ENCODE measurements at regions not wholly inside any gene's neighbourhood (a gene's known extent, or its start where the extent isn't known, plus 50 kb on each side); places are given as distances from the start of the nearest gene placed in this dataset.

GRCh38 chr11:129265125-129265788, 73.1 kb upstream of the ARHGAP32 start:
- H3K9me1 ChIP-seq (ENCODE audit: control insufficient read depth, extremely low read depth, insufficient read depth, low read length): no peaks in the 10 kb centered on the region
- peaks cover 15% of the 10 kb centered on the region for H3K79me2 ChIP-seq (ENCODE audit: control insufficient read depth, insufficient read depth, low read length)
- H3K27me3 ChIP-seq (ENCODE audit: control insufficient read depth, extremely low read depth, insufficient read depth, low read length): no peaks in the 10 kb centered on the region
- H4K20me1 ChIP-seq (ENCODE audit: control insufficient read depth, extremely low read depth, insufficient read depth, low read length): no peaks in the 10 kb centered on the region
- DNase-seq (ENCODE audit: low read depth, low spot score): no peak
- H3K4me2 ChIP-seq (ENCODE audit: control insufficient read depth, extremely low read depth, insufficient read depth, low read depth, low read length): no peak overlapping the region
- H2AFZ ChIP-seq (ENCODE audit: control insufficient read depth, low read length): no peak overlapping the region
- no peaks in the 10 kb centered on the region for H3K4me1 ChIP-seq (ENCODE audit: control insufficient read depth, extremely low read depth, insufficient read depth, low read length)
- dilution Hi-C loops (cut with MboI; ENCODE audit: extremely low pct_ligation_motif_present, low sequenced_read_pairs): no loop called here
- TF ChIP-seq CTCF (optimal IDR thresholded peaks at IDR 0.05 in 1 of 3, IDR thresholded peaks at IDR 0.05 in 1 of 3, conservative IDR thresholded peaks at IDR 0.05 in 1 of 3; ENCODE audit: extremely low read depth in 1 of 3, insufficient read depth in 2 of 3, low read length in 3 of 3): no peak
- no peak for TF ChIP-seq EZH2 (IDR thresholded peaks at IDR 0.05; ENCODE audit: low read length)
- H3K36me3 ChIP-seq (ENCODE audit: control insufficient read depth in 2 of 2, extremely low read depth in 1 of 2, insufficient read depth in 2 of 2, low read length in 2 of 2): peaks cover 0 to 6% of the 10 kb centered on the region in 2 experiments
- no peaks in the 10 kb centered on the region for H3K9me3 ChIP-seq (ENCODE audit: control insufficient read depth, low read depth, low read length)
- H3K4me3 ChIP-seq (ENCODE audit: control insufficient read depth in 2 of 3, extremely low read depth in 1 of 3, insufficient read depth in 2 of 3, low read depth in 1 of 3, low read length in 3 of 3): no peak overlapping the region
- no peak for FAIRE-seq
- no peak overlapping the region for H3K9ac ChIP-seq (ENCODE audit: control insufficient read depth, extremely low read depth, insufficient read depth, low read length)
- no peak overlapping the region for H3K27ac ChIP-seq (ENCODE audit: control insufficient read depth, insufficient read depth, low read length)

- H3K9me1 ChIP-seq (ENCODE audit: control insufficient read depth, extremely low read depth, insufficient read depth, low read length): no peaks in the 10 kb centered on the region
- no peaks in the 10 kb centered on the region for H4K20me1 ChIP-seq (ENCODE audit: control insufficient read depth, extremely low read depth, insufficient read depth, low read length)
- H3K9me3 ChIP-seq (ENCODE audit: control insufficient read depth, low read depth, low read length): no peaks in the 10 kb centered on the region
- dilution Hi-C loops (cut with MboI; ENCODE audit: extremely low pct_ligation_motif_present, low sequenced_read_pairs): no loop called here
- H3K9ac ChIP-seq (ENCODE audit: control insufficient read depth, extremely low read depth, insufficient read depth, low read length): no peak overlapping the region
- H3K79me2 ChIP-seq (ENCODE audit: control insufficient read depth, insufficient read depth, low read length): peaks cover 9% of the 10 kb centered on the region
- H3K4me1 ChIP-seq (ENCODE audit: control insufficient read depth, extremely low read depth, insufficient read depth, low read length): no peaks in the 10 kb centered on the region
- DNase-seq (ENCODE audit: low read depth, low spot score) (no peak), FAIRE-seq (no peak)
- H3K27me3 ChIP-seq (ENCODE audit: control insufficient read depth, extremely low read depth, insufficient read depth, low read length): no peaks in the 10 kb centered on the region
- H3K4me3 ChIP-seq (ENCODE audit: control insufficient read depth in 2 of 3, extremely low read depth in 1 of 3, insufficient read depth in 2 of 3, low read depth in 1 of 3, low read length in 3 of 3): no peak overlapping the region
- TF ChIP-seq EZH2 (IDR thresholded peaks at IDR 0.05; ENCODE audit: low read length): no peak
- no peak for TF ChIP-seq CTCF (optimal IDR thresholded peaks at IDR 0.05 in 1 of 3, IDR thresholded peaks at IDR 0.05 in 1 of 3, conservative IDR thresholded peaks at IDR 0.05 in 1 of 3; ENCODE audit: extremely low read depth in 1 of 3, insufficient read depth in 2 of 3, low read length in 3 of 3)
- peaks cover 0 to 6% of the 10 kb centered on the region in 2 experiments for H3K36me3 ChIP-seq (ENCODE audit: control insufficient read depth in 2 of 2, extremely low read depth in 1 of 2, insufficient read depth in 2 of 2, low read length in 2 of 2)
- no peak overlapping the region for H3K27ac ChIP-seq (ENCODE audit: control insufficient read depth, insufficient read depth, low read length)
- H2AFZ ChIP-seq (ENCODE audit: control insufficient read depth, low read length): no peak overlapping the region
- H3K4me2 ChIP-seq (ENCODE audit: control insufficient read depth, extremely low read depth, insufficient read depth, low read depth, low read length): no peak overlapping the region
Measured at GRCh38 chr11:129264114-129264513, 72.0 kb upstream of the ARHGAP32 start.
